ENCODE measurements at regions not wholly inside any gene's neighbourhood (a gene's known extent, or its start where the extent isn't known, plus 50 kb on each side); places are given as distances from the start of the nearest gene placed in this dataset.
A peak's percentile ranks its signal among the peaks of the same experiment; 100 is the strongest.

- Histone ChIP-seq H3K4me3 (ENCODE audit: low read depth, low read length) (no peak overlapping the region), H3K27me3 (ENCODE audit: control insufficient read depth, insufficient read depth, low read length) (no peaks in the 10 kb centered on the region), H3K36me3 (ENCODE audit: control insufficient read depth, insufficient read depth, low read length) (no peaks in the 10 kb centered on the region)
- TF ChIP-seq, protein P1, sequence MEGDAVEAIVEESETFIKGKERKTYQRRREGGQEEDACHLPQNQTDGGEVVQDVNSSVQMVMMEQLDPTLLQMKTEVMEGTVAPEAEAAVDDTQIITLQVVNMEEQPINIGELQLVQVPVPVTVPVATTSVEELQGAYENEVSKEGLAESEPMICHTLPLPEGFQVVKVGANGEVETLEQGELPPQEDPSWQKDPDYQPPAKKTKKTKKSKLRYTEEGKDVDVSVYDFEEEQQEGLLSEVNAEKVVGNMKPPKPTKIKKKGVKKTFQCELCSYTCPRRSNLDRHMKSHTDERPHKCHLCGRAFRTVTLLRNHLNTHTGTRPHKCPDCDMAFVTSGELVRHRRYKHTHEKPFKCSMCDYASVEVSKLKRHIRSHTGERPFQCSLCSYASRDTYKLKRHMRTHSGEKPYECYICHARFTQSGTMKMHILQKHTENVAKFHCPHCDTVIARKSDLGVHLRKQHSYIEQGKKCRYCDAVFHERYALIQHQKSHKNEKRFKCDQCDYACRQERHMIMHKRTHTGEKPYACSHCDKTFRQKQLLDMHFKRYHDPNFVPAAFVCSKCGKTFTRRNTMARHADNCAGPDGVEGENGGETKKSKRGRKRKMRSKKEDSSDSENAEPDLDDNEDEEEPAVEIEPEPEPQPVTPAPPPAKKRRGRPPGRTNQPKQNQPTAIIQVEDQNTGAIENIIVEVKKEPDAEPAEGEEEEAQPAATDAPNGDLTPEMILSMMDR (IDR thresholded peaks at IDR 0.05; ENCODE audit: insufficient read depth, low read length, poor library complexity, severe bottlenecking): no peak
- no peak for DNase-seq (ENCODE audit: low read depth)
These were observed 73.1 kb upstream of the PRNP start for GRCh38 chr20:4613184-4613583.

DNA sequence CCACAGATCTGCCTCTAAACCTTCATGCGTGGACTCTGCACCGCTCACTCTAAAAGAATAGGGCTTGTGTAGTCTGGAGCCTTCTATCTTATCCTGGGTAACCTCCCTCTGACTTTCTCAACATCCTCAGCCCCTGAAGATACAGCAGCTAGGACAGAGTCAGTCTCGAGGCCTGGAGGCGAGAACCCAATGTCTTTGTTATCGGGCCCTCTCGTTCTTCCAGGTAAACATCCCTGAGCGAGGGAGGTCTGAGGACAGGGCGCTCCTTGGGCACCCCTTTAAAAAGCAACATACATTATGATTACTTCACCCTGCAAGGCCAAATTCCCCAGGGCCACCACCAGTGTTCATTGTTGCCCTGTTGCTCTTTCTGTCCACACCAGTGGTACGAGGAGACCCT lies 75.4 kb upstream of the PRNP start:
- no peak for DNase-seq (ENCODE audit: low read depth)
- H3K36me3 ChIP-seq (ENCODE audit: control insufficient read depth, insufficient read depth, low read length): no peaks in the 10 kb centered on the region
- H3K27me3 ChIP-seq (ENCODE audit: control insufficient read depth, insufficient read depth, low read length): no peaks in the 10 kb centered on the region
- H3K4me3 ChIP-seq (ENCODE audit: low read depth, low read length): no peak overlapping the region
- TF ChIP-seq, protein P1 (IDR thresholded peaks at IDR 0.05; ENCODE audit: insufficient read depth, low read length, poor library complexity, severe bottlenecking): no peak

DNA sequence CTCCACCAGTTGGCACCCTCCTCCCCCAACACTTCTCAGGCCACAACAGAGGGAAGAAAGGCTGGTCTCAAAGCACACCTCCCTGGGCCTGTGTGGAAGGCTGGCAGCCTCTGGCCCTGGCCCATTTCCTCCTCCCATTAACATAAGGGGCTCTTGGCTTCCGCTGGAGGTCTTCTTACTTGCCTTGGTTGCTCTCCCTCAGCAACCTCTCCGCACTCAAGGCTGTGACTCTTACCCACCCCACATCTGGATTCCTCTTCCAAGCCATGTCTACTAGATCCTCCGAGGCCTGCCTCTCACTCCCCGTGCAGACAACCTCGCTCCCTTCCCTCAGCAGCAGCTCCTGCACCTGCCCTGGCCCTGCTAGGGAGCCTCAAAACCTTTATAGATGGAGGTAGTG lies 76.7 kb upstream of the PRNP start:
- H3K4me3 ChIP-seq (ENCODE audit: low read depth, low read length): no peak overlapping the region
- TF ChIP-seq, protein P1 (IDR thresholded peaks at IDR 0.05; ENCODE audit: insufficient read depth, low read length, poor library complexity, severe bottlenecking): no peak

GRCh38 chr20:4608861-4609260 lies 77.4 kb upstream of the PRNP start:
- Histone ChIP-seq H3K36me3 (ENCODE audit: control insufficient read depth, insufficient read depth, low read length) (no peaks in the 10 kb centered on the region), H3K27me3 (ENCODE audit: control insufficient read depth, insufficient read depth, low read length) (no peaks in the 10 kb centered on the region), H3K4me3 (ENCODE audit: low read depth, low read length) (no peak overlapping the region)
- no peak for DNase-seq (ENCODE audit: low read depth)
- TF ChIP-seq, protein P1 (IDR thresholded peaks at IDR 0.05; ENCODE audit: insufficient read depth, low read length, poor library complexity, severe bottlenecking): no peak

More for the DNA sequence above, 76.7 kb upstream of the PRNP start:
- no peaks in the 10 kb centered on the region for H3K36me3 ChIP-seq (ENCODE audit: control insufficient read depth, insufficient read depth, low read length)
- no peak for DNase-seq (ENCODE audit: low read depth)
- H3K27me3 ChIP-seq (ENCODE audit: control insufficient read depth, insufficient read depth, low read length): no peaks in the 10 kb centered on the region

DNA sequence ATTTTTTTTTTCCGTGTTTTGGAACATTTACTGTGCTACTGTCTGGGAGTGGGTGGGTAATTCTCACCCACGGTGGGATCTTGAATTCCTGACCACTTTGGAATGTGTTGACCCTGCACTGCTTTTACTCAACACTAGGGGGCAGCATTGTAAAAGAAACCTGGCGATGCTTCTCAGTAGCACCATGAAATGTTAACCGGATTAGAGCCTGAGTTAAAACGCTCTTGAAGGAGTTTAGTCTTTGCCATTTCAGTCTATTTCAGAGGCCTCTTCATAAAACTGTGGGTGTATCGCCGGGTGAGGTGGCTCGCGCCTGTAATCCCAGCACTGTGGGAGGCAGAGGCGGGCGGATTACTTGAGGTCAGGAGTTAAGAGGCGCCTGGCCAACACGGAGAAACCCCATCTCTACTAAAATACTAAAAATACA lies 79.0 kb upstream of the PRNP start:
- no peak for DNase-seq (ENCODE audit: low read depth)

DNA sequence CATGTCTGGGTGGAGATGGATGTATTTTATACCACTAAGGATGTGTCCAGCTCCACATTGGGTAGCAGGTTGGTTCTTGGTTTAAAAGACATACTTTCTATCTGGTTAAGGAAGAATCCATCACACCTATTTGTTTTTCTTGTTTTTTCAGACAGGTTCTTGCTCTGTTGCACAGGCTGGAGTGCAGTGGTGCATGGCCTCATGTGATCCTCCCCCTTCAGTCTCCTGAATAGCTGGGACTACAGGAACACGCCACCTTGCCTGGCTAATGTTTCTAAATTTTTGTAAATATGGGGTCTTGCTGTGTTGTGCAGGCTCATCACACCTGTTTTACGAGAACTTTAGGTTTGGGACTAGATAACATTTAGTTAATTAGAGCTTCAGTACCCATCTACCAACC lies 80.2 kb upstream of the PRNP start:
- no peaks in the 10 kb centered on the region for H3K27me3 ChIP-seq (ENCODE audit: control insufficient read depth, insufficient read depth, low read length)
- TF ChIP-seq, protein P1 (IDR thresholded peaks at IDR 0.05; ENCODE audit: insufficient read depth, low read length, poor library complexity, severe bottlenecking): no peak
- no peak overlapping the region for H3K4me3 ChIP-seq (ENCODE audit: low read depth, low read length)
- DNase-seq (ENCODE audit: low read depth): no peak
- H3K36me3 ChIP-seq (ENCODE audit: control insufficient read depth, insufficient read depth, low read length): no peaks in the 10 kb centered on the region

More for the DNA sequence above, 79.0 kb upstream of the PRNP start:
- Histone ChIP-seq H3K36me3 (ENCODE audit: control insufficient read depth, insufficient read depth, low read length) (no peaks in the 10 kb centered on the region), H3K27me3 (ENCODE audit: control insufficient read depth, insufficient read depth, low read length) (no peaks in the 10 kb centered on the region), H3K4me3 (ENCODE audit: low read depth, low read length) (no peak overlapping the region)
- TF ChIP-seq, protein P1 (IDR thresholded peaks at IDR 0.05; ENCODE audit: insufficient read depth, low read length, poor library complexity, severe bottlenecking): peak; percentile 76
